ENCODE measurements at regions not wholly inside any gene's neighbourhood (a gene's known extent, or its start where the extent isn't known, plus 50 kb on each side); places are given as distances from the start of the nearest gene placed in this dataset.
"Not testable (repeated sequence)": the region's sequence is repeated elsewhere in the genome, so short reads cannot be mapped to it uniquely, and the experiment has no call there.

DNA sequence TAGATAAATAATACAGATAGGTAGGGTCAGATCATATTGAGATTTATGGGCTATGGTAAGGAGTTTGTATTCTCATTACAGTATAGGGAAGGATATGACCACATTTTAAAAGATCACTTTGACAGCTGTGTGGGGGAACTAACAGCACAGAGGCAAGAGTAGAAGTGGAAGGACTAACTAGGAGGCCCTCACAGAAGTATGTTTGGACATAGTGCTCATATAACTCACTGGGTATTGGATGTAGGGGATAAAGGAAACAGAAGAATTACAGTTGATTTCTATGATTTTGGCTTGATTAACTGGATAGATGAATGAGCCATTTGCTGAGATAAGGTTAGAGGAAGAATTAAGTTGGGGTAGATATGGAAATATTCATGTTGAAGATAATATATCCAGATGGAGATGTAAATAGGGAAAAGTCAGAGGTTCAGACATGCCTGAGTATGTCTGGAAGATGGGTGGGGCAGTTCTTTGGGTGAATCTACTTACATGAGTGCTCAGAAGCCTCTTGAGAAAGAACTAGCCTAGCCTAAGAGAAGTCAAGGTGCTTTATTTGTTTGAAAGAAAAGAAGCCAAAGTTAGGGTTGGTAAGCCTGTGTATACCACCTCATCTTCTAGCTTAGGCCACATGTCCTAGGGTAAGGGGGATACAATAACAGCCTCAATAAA lies 133.4 kb downstream of the NDFIP2 start:
- no peaks in the 10 kb centered on the region for H3K27me3 ChIP-seq

GRCh38 chr13:79612604-79613003 lies 131.6 kb downstream of the NDFIP2 start:
- H3K36me3 ChIP-seq: no peaks in the 10 kb centered on the region
- no CpG with 5 or more reads among the region's 2 CpGs for WGBS (ENCODE audit: insufficient coverage, low coverage, low lambda C conversion rate, missing lambda C conversion rate)
- no peak overlapping the region for H3K27ac ChIP-seq
- no peak overlapping the region for H3K4me3 ChIP-seq
- no peaks in the 10 kb centered on the region for H3K27me3 ChIP-seq
- no peak for TF ChIP-seq CTCF (IDR thresholded peaks at IDR 0.05)
- H3K4me1 ChIP-seq: no peaks in the 10 kb centered on the region
- intact Hi-C loops (cut with DNase I): no loop called here
- ATAC-seq (no peak), DNase-seq (no peak)
- no peaks in the 10 kb centered on the region for H3K9me3 ChIP-seq

More for the DNA sequence above, 133.4 kb downstream of the NDFIP2 start:
- DNase-seq: no peak
- Histone ChIP-seq H3K4me3 (no peak overlapping the region), H3K36me3 (no peaks in the 10 kb centered on the region), H3K9me3 (no peaks in the 10 kb centered on the region), H3K4me1 (no peaks in the 10 kb centered on the region), H3K27ac (no peak overlapping the region)
- ATAC-seq: no peak
- intact Hi-C loops (cut with DNase I): no loop called here
- TF ChIP-seq CTCF (IDR thresholded peaks at IDR 0.05): no peak
- no peak for TF ChIP-seq POLR2A (IDR thresholded peaks at IDR 0.05)

DNA sequence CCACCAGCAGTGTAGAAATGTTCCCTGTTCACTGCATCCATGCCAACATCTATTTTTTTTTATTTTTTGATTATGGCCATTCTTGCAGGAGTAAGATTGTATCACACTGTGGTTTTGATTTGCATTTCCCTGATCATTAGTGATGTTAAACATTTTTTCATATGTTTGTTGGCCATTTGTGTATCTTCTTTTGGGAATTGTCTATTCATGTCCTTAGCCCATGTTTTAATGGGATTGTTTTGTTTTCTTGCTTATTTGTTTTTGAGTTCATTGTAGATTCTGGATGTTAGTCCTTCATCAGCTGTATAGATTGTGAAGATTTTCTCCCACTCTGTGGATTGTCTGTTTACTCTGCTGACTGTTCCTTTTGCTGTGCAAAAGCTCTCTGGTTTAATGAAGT lies 126.9 kb downstream of the NDFIP2 start:
- H3K27ac ChIP-seq; H3K27me3 ChIP-seq; DNase-seq; H3K36me3 ChIP-seq; H3K4me3 ChIP-seq; H3K4me1 ChIP-seq; intact Hi-C loops (cut with DNase I); ATAC-seq; H3K9me3 ChIP-seq: not testable (repeated sequence)
